OCI-LY3 (cell line): ENCODE measurements at regions not wholly inside any gene's neighbourhood (a gene's known extent, or its start where the extent isn't known, plus 50 kb on each side); places are given as distances from the start of the nearest gene placed in this dataset.

Experiments used
- CTCF ChIP-seq: fragments of 200-600, 300-600 bp; sonication (generic); IDR thresholded peaks from 2 replicates; pipeline ENCODE4 v1.5.1; 2014; ENCODE audit warnings: antibody characterized with exemption, low read length, low read depth
- EZH2phosphoT487 ChIP-seq: fragments of 200-600 bp; shearing (Covaris generic); IDR thresholded peaks from 2 replicates; pipeline ENCODE4 v1.6.1; 2018; ENCODE audit warnings: antibody characterized with exemption, mixed run types, low read depth

GRCh38 chr11:81444297-81444696, 1289.4 kb downstream of the FAM181B start:
- TF ChIP-seq CTCF = peak; percentile 94
- no peak for TF ChIP-seq EZH2phosphoT487
